ENCODE measurements at regions not wholly inside any gene's neighbourhood (a gene's known extent, or its start where the extent isn't known, plus 50 kb on each side); places are given as distances from the start of the nearest gene placed in this dataset.
"Not testable (repeated sequence)": the region's sequence is repeated elsewhere in the genome, so short reads cannot be mapped to it uniquely, and the experiment has no call there.

GRCh38 chr5:63732880-63733279 is 229.4 kb downstream of the HTR1A start:
- not testable (repeated sequence) for TF ChIP-seq CTCF, POLR2A (IDR thresholded peaks at IDR 0.05)

Data from lower leg skin (tissue), 3 donors.